K562 (cell line): ENCODE measurements at regions not wholly inside any gene's neighbourhood (a gene's known extent, or its start where the extent isn't known, plus 50 kb on each side); places are given as distances from the start of the nearest gene placed in this dataset.

Source experiments
- ATAC-seq: fragments of 200-7000 bp; cut with Tn5 transposase; 3 replicates; pipeline ENCODE4 v1.9.1; 2020; ENCODE audit warnings: moderate library complexity
- BruUV-seq: library from RNA; stranded (reverse); fragments of 400-500 nt; replicated peaks from 2 replicates; lab custom pipeline; 2021; lab: Mats Ljungman, UMichigan
- CTCF ChIA-PET: fragments of 300-600 bp; formaldehyde crosslinking; extraction: SDS; loops from one replicate; lab custom pipeline; 2021; ENCODE audit warnings: low intra/inter-chr PET ratio; lab: Yijun Ruan, JAX
- POLR2A ChIA-PET: fragments of 300-600, 350-650 bp; sonication (Branson Sonifier 250); formaldehyde crosslinking; extraction: SDS; loops from one replicate; lab custom pipeline; 2021; ENCODE audit warnings: antibody characterized with exemption, inconsistent platforms; lab: Yijun Ruan, JAX
- DNase-seq, 4 experiments: peaks; one replicate each; pipeline versions ENCODE4 v3.0.0 to v3.0.0-alpha.2; 2011 to 2018; ENCODE audit warnings: low spot score in 3 of 4, mixed read lengths in 3 of 4; ENCODE audit errors: extremely low read depth in 1 of 4
- FAIRE-seq: peaks from 2 replicates; lab custom pipeline; 2011; peaks lifted over from hg19 to GRCh38; lab: Jason Lieb, UNC
- H2AFZ ChIP-seq: 2 replicates; pipeline ENCODE4 v1.6.0; 2011; ENCODE audit warnings: low read depth, low read length, control low read depth, inconsistent platforms
- H3K27ac ChIP-seq: fragments of 200-600 bp; 3 replicates; pipeline ENCODE4 v1.8.0; 2011; ENCODE audit warnings: low read depth, mild to moderate bottlenecking, control low read depth, inconsistent platforms, low read length, moderate library complexity, mixed read lengths; ENCODE audit errors: extremely low read depth
- H3K27me3 ChIP-seq, 2 experiments: fragments of 300-600 bp in 1 of 2; 2 replicates in 1 of 2; 3 replicates in 1 of 2; pipeline versions ENCODE4 v1.6.0 to v1.8.0; 2011; ENCODE audit warnings: inconsistent platforms in 2 of 2, low read length in 2 of 2, mild to moderate bottlenecking in 1 of 2, mixed read lengths in 1 of 2, moderate library complexity in 1 of 2; ENCODE audit not compliant: control insufficient read depth in 2 of 2, insufficient read depth in 2 of 2
- H3K36me3 ChIP-seq: fragments of 300-600 bp; 3 replicates; pipeline ENCODE4 v1.8.0; 2011; ENCODE audit warnings: mild to moderate bottlenecking, low read length, inconsistent platforms; ENCODE audit not compliant: control insufficient read depth, insufficient read depth
- H3K4me1 ChIP-seq, 2 experiments: fragments of 200-600 bp in 1 of 2; replicated peaks in 1 of 2; 2 replicates in 1 of 2; 3 replicates in 1 of 2; pipeline versions ENCODE4 v1.5.1 to v1.8.0; 2011; ENCODE audit warnings: inconsistent platforms in 2 of 2, low read length in 2 of 2, mild to moderate bottlenecking in 1 of 2, mixed read lengths in 1 of 2, moderate library complexity in 1 of 2; ENCODE audit not compliant: control insufficient read depth in 2 of 2, insufficient read depth in 2 of 2
- H3K4me2 ChIP-seq: 2 replicates; pipeline ENCODE4 v1.6.1; 2011; ENCODE audit warnings: low read length, control low read depth, inconsistent platforms, mixed read lengths; ENCODE audit not compliant: insufficient read depth
- H3K4me3 ChIP-seq: fragments of 200-600 bp; sonication (generic), shearing (Covaris generic); 2 replicates; pipeline ENCODE4 v1.5.1; 2016; ENCODE audit warnings: control low read depth, inconsistent platforms
- H3K79me2 ChIP-seq: fragments of 200-600 bp; 3 replicates; pipeline ENCODE4 v1.8.0; 2011; ENCODE audit warnings: low read length, inconsistent platforms; ENCODE audit not compliant: control insufficient read depth, insufficient read depth
- H3K9ac ChIP-seq, 2 experiments: 2 replicates each; pipeline versions ENCODE4 v1.6.0 to v1.6.1; 2011; ENCODE audit warnings: low read depth in 2 of 2, low read length in 2 of 2, control low read depth in 1 of 2, inconsistent platforms in 1 of 2, mild to moderate bottlenecking in 1 of 2, mixed read lengths in 1 of 2; ENCODE audit not compliant: insufficient read depth in 1 of 2
- H3K9me1 ChIP-seq: one replicate; pipeline ENCODE4 v1.6.0; 2011; ENCODE audit warnings: inconsistent platforms, mild to moderate bottlenecking, low read length, moderate library complexity; ENCODE audit not compliant: control insufficient read depth, insufficient read depth
- H3K9me3 ChIP-seq: replicated peaks from 2 replicates; pipeline ENCODE4 v1.5.1; 2011; ENCODE audit warnings: low read depth, low read length, inconsistent platforms; ENCODE audit not compliant: control insufficient read depth, insufficient read depth
- H4K20me1 ChIP-seq: replicated peaks from 2 replicates; pipeline ENCODE4 v1.6.1; 2011; ENCODE audit warnings: low read length, inconsistent platforms, mixed read lengths; ENCODE audit not compliant: control insufficient read depth, insufficient read depth
- CBFB ChIP-seq: sonication (generic); formaldehyde crosslinking; IDR thresholded peaks from 2 replicates; pipeline ENCODE4 v1.4.0; 2020; ENCODE audit warnings: mild to moderate bottlenecking, missing genetic modification reagents
- DMBX1 ChIP-seq: fragments of 250-450 bp; sonication (Bioruptor Pico); IDR thresholded peaks from 2 replicates; pipeline ENCODE4 v1.8.0; 2022; ENCODE audit warnings: inconsistent platforms, mild to moderate bottlenecking, moderate library complexity, borderline replicate concordance
- HEY1 ChIP-seq: fragments of 250-450 bp; sonication (Bioruptor Pico); IDR thresholded peaks from 2 replicates; pipeline ENCODE4 v1.5.0; 2020; ENCODE audit warnings: mild to moderate bottlenecking, moderate library complexity, borderline replicate concordance
- MCM2 ChIP-seq: fragments of 450-650 bp; IDR thresholded peaks from 2 replicates; pipeline ENCODE4 v1.6.1; 2017; ENCODE audit warnings: low read depth, mild to moderate bottlenecking
- MYNN ChIP-seq, 2 experiments: sonication (generic); formaldehyde crosslinking in 1 of 2; IDR thresholded peaks; 2 replicates each; pipeline versions ENCODE4 v1.5.0 to v1.6.1; 2016 to 2020; ENCODE audit warnings: antibody characterized with exemption in 1 of 2, missing genetic modification reagents in 1 of 2
- POLR2B ChIP-seq: fragments of 450-650 bp; IDR thresholded peaks from 2 replicates; pipeline ENCODE4 v1.6.1; 2018; ENCODE audit warnings: low read depth; ENCODE audit not compliant: partially characterized antibody
- PTRF ChIP-seq: fragments of 450-650 bp; IDR thresholded peaks from 2 replicates; pipeline ENCODE4 v1.6.1; 2016; ENCODE audit warnings: mild to moderate bottlenecking, missing genetic modification characterization, missing compliant biosample characterization
- SRF ChIP-seq, 2 experiments: fragments of 250-450, 450-650 bp in 1 of 2; sonication (Bioruptor Pico) in 1 of 2; sonication (generic) in 1 of 2; formaldehyde crosslinking; IDR thresholded peaks; 2 replicates each; pipeline versions ENCODE4 v1.5.0 to v1.5.1; 2020 to 2022; ENCODE audit warnings: mild to moderate bottlenecking in 1 of 2, missing genetic modification reagents in 1 of 2
- ZBTB1 ChIP-seq: sonication (generic); formaldehyde crosslinking; IDR thresholded peaks from 2 replicates; pipeline ENCODE4 v1.8.1; 2023; ENCODE audit warnings: missing genetic modification reagents, low read depth, mild to moderate bottlenecking, borderline replicate concordance
- WGBS: fragments of 100-300 bp; shearing (Covaris generic); methylation state at CpG from one replicate; pipeline ENCODE4 v1.1.6; 2016; ENCODE audit warnings: low coverage, mixed read lengths; ENCODE audit not compliant: insufficient coverage; ENCODE audit errors: missing lambda C conversion rate; 5-methylcytosine and 5-hydroxymethylcytosine counted together
- in situ Hi-C: fragments of 300-500 bp; cut with MboI; formaldehyde crosslinking; loops from 4 replicates; pipeline ENCODE4 v1.15.0; 2018; ENCODE audit warnings: inconsistent platforms, mixed read lengths
- intact Hi-C: fragments of 100-400 bp; cut with micrococcal nuclease; formaldehyde crosslinking; loops from 2 replicates; pipeline ENCODE4 v1.14.2; 2022
- TF ChIP-seq, protein P1 (sequence below): fragments of 450-650 bp; IDR thresholded peaks from 2 replicates; pipeline ENCODE4 v1.7.0; 2016; ENCODE audit warnings: borderline replicate concordance
- TF ChIP-seq, protein P2 (sequence below), 2 experiments: fragments of 450-650 bp; IDR thresholded peaks; 2 replicates each; pipeline ENCODE4 v1.6.1; 2016

DNA sequence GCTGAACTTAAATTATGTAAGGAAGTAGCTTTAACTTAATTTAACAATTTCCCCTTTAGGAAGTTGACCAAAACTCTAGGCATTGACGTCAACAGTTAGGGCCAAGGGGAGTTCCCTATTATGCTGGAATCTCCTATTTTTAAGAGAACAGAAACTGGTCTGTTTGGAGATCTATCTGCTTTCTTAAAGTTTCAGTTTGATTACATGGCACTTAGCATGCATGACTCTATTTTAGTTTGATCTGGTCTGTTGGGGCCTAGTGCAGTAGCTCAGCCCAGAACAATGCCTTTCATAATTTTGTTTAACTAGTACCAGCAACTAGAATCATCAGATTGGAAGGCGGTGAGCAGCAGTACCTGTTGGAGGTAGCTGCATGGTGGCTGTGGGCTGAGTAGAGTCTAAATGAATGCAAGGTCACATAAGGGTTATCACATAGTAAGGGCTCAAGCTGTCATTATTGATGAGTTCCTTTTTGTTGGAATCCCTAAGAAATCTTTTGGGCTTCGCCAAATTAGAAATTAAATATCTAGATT lies 60.5 kb upstream of the ZNG1B start (continued):
- no peak for TF ChIP-seq POLR2B
- TF ChIP-seq HEY1 (CRISPR knock-in tag) = no peak
- TF ChIP-seq CBFB (CRISPR knock-in tag) = no peak
- no peak for TF ChIP-seq PTRF
- TF ChIP-seq SRF (CRISPR knock-in tag; IDR thresholded peaks at IDR 0.05) = no peak

DNA sequence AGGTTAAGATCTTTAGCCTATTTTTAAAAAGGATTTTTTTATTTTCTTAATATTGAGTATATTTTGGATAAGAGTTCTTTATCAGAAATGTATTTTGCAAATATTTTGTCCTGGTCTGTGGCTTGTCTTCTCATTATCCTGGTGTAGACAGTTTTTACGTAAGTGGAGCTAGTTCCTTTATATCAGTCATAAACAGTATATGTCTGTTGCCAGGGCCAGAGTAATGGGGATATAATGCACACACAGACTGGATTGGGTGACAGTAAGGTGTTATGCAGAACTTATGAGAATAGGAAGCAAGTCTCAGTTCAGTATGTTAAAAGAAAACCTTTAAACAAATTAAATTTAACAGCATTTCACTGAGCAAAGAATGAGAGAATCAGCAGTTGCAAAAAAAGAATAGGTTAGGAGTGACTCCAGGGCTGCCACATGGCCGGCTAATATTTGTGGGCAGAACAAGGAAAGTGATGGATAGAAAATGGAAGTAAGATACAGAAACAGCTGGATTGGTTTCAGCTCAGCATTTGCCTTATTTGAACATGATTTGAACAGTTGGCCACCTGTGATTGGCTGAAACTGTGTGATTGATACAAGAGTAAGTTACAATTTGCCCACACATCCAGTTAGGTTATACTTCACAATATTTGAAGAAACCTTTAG lies 61.1 kb upstream of the ZNG1B start:
- POLR2A ChIA-PET = no interaction called here
- H2AFZ ChIP-seq = no peak overlapping the region

More for the DNA sequence above, 61.1 kb upstream of the ZNG1B start:
- in situ Hi-C loops = no loop called here
- Histone ChIP-seq H3K36me3 (no peaks in the 10 kb centered on the region), H3K4me3 (no peak overlapping the region), H3K27me3 (peaks cover 0 to 3% of the 10 kb centered on the region in 2 experiments; a peak in 3 of 5 replicates), H3K27ac (no peak overlapping the region), H3K4me2 (no peak overlapping the region), H3K9me1 (no peaks in the 10 kb centered on the region), H3K9ac (no peak overlapping the region), H3K4me1 (no peaks in the 10 kb centered on the region), H3K79me2 (no peaks in the 10 kb centered on the region), H3K9me3 (no peaks in the 10 kb centered on the region), H4K20me1 (no peaks in the 10 kb centered on the region)
- BruUV-seq = no TSS peak
- FAIRE-seq (no peak), DNase-seq (no peak), ATAC-seq (no peak)
- 0% methylated on average over 2 of the region's 2 CpGs for WGBS
- intact Hi-C loops = no loop called here
- CTCF ChIA-PET = no interaction called here
- no peak for TF ChIP-seq ZBTB1 (CRISPR knock-in tag)
- no peak for TF ChIP-seq MCM2
- no peak for TF ChIP-seq MYNN (IDR thresholded peaks at IDR 0.05)
- no peak for TF ChIP-seq MYNN (CRISPR knock-in tag; IDR thresholded peaks at IDR 0.05)
- TF ChIP-seq, protein P1, sequence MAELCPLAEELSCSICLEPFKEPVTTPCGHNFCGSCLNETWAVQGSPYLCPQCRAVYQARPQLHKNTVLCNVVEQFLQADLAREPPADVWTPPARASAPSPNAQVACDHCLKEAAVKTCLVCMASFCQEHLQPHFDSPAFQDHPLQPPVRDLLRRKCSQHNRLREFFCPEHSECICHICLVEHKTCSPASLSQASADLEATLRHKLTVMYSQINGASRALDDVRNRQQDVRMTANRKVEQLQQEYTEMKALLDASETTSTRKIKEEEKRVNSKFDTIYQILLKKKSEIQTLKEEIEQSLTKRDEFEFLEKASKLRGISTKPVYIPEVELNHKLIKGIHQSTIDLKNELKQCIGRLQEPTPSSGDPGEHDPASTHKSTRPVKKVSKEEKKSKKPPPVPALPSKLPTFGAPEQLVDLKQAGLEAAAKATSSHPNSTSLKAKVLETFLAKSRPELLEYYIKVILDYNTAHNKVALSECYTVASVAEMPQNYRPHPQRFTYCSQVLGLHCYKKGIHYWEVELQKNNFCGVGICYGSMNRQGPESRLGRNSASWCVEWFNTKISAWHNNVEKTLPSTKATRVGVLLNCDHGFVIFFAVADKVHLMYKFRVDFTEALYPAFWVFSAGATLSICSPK = no peak
- TF ChIP-seq SRF (CRISPR knock-in tag; IDR thresholded peaks at IDR 0.05) = no peak
- TF ChIP-seq, protein P2, sequence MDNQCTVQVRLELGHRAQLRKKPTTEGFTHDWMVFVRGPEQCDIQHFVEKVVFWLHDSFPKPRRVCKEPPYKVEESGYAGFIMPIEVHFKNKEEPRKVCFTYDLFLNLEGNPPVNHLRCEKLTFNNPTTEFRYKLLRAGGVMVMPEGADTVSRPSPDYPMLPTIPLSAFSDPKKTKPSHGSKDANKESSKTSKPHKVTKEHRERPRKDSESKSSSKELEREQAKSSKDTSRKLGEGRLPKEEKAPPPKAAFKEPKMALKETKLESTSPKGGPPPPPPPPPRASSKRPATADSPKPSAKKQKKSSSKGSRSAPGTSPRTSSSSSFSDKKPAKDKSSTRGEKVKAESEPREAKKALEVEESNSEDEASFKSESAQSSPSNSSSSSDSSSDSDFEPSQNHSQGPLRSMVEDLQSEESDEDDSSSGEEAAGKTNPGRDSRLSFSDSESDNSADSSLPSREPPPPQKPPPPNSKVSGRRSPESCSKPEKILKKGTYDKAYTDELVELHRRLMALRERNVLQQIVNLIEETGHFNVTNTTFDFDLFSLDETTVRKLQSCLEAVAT (IDR thresholded peaks at IDR 0.05) = no peak
- no peak for TF ChIP-seq DMBX1 (CRISPR knock-in tag)
